Stomach (tissue), 4 donors: ENCODE measurements at regions not wholly inside any gene's neighbourhood (a gene's known extent, or its start where the extent isn't known, plus 50 kb on each side); places are given as distances from the start of the nearest gene placed in this dataset.

ENCODE experiments used
- CTCF ChIP-seq, 7 experiments: fragments of 450-650 bp in 4 of 7; fragments of 200-600 bp in 3 of 7; sonication (generic) in 3 of 7; IDR thresholded peaks; one replicate each; pipeline ENCODE4 v1.5.1; 2016 to 2019; ENCODE audit warnings: antibody characterized with exemption in 7 of 7, control low read depth in 2 of 7, mild to moderate bottlenecking in 1 of 7
- EP300 ChIP-seq: sonication (generic); formaldehyde crosslinking; IDR thresholded peaks from one replicate; pipeline ENCODE4 v1.6.1; 2017; ENCODE audit warnings: antibody characterized with exemption
- POLR2A ChIP-seq, 4 donors: fragments of 450-650 bp; IDR thresholded peaks; one replicate each; pipeline ENCODE4 v1.6.1; 2016; ENCODE audit warnings: antibody characterized with exemption in 4 of 4, control low read depth in 2 of 4, mild to moderate bottlenecking in 1 of 4, moderate library complexity in 1 of 4

GRCh38 chr5:35309365-35310130 is 79.3 kb upstream of the PRLR start:
- TF ChIP-seq POLR2A (IDR thresholded peaks at IDR 0.05), result no peak
- no peak for TF ChIP-seq CTCF (IDR thresholded peaks at IDR 0.05)
- no peak for TF ChIP-seq EP300
